Testis (tissue), 2 donors: ENCODE measurements at regions not wholly inside any gene's neighbourhood (a gene's known extent, or its start where the extent isn't known, plus 50 kb on each side); places are given as distances from the start of the nearest gene placed in this dataset.

Experiments used
- DNase-seq: peaks from one replicate; pipeline ENCODE4 v3.0.0-alpha.2; 2019
- H3K27ac ChIP-seq, 2 donors: fragments of 200-600 bp; sonication (generic); one replicate each; pipeline ENCODE4 v1.5.1; 2019
- H3K27me3 ChIP-seq: fragments of 200-600 bp; sonication (generic); one replicate; pipeline ENCODE4 v1.5.1; 2019
- H3K36me3 ChIP-seq: fragments of 200-600 bp; sonication (generic); one replicate; pipeline ENCODE4 v1.5.1; 2017; ENCODE audit warnings: low read depth; ENCODE audit errors: missing control alignments
- H3K4me1 ChIP-seq: fragments of 200-600 bp; sonication (generic); one replicate; pipeline ENCODE4 v1.5.1; 2019
- H3K4me3 ChIP-seq, 2 donors: fragments of 200-600 bp; sonication (generic); one replicate each; pipeline ENCODE4 v1.5.1; 2017 to 2019
- H3K9me3 ChIP-seq: fragments of 200-600 bp; sonication (generic); one replicate; pipeline ENCODE4 v1.5.1; 2017
- POLR2A ChIP-seq: fragments of 450-650 bp; IDR thresholded peaks from one replicate; pipeline ENCODE4 v1.6.1; 2017; ENCODE audit warnings: antibody characterized with exemption, mild to moderate bottlenecking, moderate library complexity
- WGBS, 2 donors: methylation state at CpG; one replicate each; pipeline ENCODE4 v1.1.5; 2018; 5-methylcytosine and 5-hydroxymethylcytosine counted together
- intact Hi-C: fragments of 100-400 bp; cut with DNase I; formaldehyde crosslinking; loops from one replicate; pipeline ENCODE4 v1.15.1; 2023; ENCODE audit warnings: low total_unique reads
- TF ChIP-seq, protein P1 (sequence below), 3 experiments: fragments of 450-650 bp in 2 of 3; fragments of 200-600 bp in 1 of 3; sonication (generic) in 1 of 3; IDR thresholded peaks; one replicate each; pipeline ENCODE4 v1.5.1; 2016 to 2019; ENCODE audit warnings: antibody characterized with exemption in 3 of 3, mild to moderate bottlenecking in 2 of 3, moderate library complexity in 1 of 3

DNA sequence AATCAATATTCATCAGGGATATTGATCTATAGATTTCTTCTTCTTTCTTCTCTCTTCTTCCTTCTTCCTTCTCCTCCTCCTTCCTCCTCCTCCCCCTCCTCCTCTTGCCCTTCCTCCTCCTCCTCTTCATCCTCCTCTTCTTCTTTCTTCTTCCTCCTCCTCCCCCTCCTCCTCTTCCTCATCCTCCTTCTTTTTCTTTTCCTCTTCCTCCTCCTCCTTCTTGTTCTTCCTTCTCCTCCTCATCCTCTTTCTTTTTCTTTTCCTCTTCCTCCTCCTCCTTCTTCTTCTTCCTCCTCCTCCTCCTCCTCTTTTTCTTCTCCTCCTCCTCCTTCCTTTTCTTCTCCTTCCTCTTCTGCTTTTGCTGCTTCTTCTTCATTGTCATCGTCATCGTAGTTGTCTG, 52.4 kb upstream of the SERINC1 start:
- Histone ChIP-seq H3K4me3 (no peak overlapping the region), H3K27ac (no peak overlapping the region), H3K4me1 (no peaks in the 10 kb centered on the region), H3K36me3 (no peaks in the 10 kb centered on the region), H3K9me3 (no peaks in the 10 kb centered on the region), H3K27me3 (no peaks in the 10 kb centered on the region)
- DNase-seq = no peak
- intact Hi-C loops = no loop called here
- no peak for TF ChIP-seq POLR2A
- TF ChIP-seq, protein P1, sequence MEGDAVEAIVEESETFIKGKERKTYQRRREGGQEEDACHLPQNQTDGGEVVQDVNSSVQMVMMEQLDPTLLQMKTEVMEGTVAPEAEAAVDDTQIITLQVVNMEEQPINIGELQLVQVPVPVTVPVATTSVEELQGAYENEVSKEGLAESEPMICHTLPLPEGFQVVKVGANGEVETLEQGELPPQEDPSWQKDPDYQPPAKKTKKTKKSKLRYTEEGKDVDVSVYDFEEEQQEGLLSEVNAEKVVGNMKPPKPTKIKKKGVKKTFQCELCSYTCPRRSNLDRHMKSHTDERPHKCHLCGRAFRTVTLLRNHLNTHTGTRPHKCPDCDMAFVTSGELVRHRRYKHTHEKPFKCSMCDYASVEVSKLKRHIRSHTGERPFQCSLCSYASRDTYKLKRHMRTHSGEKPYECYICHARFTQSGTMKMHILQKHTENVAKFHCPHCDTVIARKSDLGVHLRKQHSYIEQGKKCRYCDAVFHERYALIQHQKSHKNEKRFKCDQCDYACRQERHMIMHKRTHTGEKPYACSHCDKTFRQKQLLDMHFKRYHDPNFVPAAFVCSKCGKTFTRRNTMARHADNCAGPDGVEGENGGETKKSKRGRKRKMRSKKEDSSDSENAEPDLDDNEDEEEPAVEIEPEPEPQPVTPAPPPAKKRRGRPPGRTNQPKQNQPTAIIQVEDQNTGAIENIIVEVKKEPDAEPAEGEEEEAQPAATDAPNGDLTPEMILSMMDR (IDR thresholded peaks at IDR 0.05) = no peak
- 26 to 40% methylated on average over 2 of the region's 2 CpGs for WGBS, 2 donors

DNA sequence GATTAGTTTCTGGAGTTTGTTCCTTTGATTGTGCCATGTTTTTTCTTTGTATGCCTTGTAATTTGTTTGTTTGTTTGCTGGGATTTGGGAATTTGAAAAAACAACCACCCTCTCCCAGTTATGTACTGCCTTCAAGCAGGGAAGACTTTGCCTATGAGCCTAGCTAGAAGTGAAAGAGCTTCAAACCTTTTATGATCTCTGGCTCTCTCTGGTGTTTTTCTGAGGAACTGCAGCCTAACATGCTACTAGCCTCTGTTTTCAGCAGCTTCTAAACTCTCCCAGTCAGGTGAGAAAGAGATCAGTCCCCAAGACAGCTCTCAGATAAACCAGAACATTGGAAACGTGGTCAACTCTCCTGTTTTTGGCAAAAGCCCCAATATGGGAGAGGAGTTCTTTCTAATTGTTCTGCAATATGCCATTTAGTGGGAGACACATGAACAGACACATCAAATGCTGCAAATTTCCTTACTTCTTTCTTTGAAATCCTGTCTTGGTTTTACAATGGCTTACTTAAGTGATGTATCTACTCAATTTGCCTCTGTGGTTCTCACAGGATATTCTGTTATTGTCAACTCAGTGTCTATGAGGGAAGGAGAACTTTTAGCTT, 58.9 kb upstream of the SERINC1 start:
- DNase-seq = peak; percentile 75
- TF ChIP-seq, protein P1 (IDR thresholded peaks at IDR 0.05) = peak; percentile 69 to 75 (median 72)
- no peak for TF ChIP-seq POLR2A
- Histone ChIP-seq H3K36me3 (no peaks in the 10 kb centered on the region), H3K9me3 (no peaks in the 10 kb centered on the region), H3K27me3 (no peaks in the 10 kb centered on the region), H3K4me3 (no peak overlapping the region), H3K4me1 (no peaks in the 10 kb centered on the region), H3K27ac (no peak overlapping the region)
- WGBS, 2 donors = 8% methylated on average over 1 of the region's 1 CpG
- intact Hi-C loops = loop anchor here (10.0 kb wide), 1 partner anchor 156 kb away; no protein-coding TSS in a partner anchor

DNA sequence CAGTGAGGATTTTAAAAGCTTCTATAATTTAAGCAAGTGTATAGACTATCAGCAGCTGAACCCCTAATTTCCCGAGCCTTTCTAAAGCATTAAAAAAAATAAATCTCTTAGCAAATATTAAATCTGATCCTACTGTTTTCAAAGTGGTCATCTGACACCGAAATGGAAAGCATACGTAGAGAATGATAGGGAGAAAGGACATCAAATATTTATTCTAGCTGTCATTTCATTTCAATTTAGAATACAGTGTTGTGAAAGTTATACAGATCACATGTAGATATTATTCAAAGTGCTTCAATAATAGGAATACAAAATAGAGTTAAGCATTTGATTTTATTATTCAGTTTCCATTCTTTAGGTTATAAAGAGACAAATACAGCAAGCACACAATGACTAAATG, 61.9 kb upstream of the PKIB start:
- H3K27ac ChIP-seq = no peak overlapping the region
- WGBS, 2 donors = 93 to 94% methylated on average over 3 of the region's 3 CpGs
- intact Hi-C loops = no loop called here
- DNase-seq = no peak
- TF ChIP-seq POLR2A = no peak
- TF ChIP-seq, protein P1 (IDR thresholded peaks at IDR 0.05) = no peak
- H3K4me3 ChIP-seq = no peak overlapping the region
- no peaks in the 10 kb centered on the region for H3K27me3 ChIP-seq
- H3K4me1 ChIP-seq = no peaks in the 10 kb centered on the region
- H3K36me3 ChIP-seq = no peaks in the 10 kb centered on the region
- H3K9me3 ChIP-seq = no peaks in the 10 kb centered on the region

DNA sequence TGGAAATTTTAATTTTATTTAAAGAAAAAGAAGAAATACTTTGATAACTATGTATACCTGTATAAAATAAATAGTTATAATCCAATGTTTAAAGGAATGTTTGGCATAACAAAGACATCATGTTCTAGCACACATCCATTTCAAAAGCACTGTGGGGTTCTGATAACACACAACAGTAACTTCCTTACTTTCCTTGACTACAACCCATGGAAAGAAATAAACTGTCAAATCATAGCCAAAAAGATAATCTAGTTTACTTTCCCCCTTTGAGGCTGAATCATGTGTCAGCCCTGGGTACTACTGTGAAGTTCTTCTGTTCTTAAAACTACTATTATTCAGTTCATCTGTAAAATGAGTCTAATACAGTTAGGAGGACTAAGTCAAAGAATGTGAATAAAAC, 61.4 kb upstream of the PKIB start:
- Histone ChIP-seq H3K27me3 (no peaks in the 10 kb centered on the region), H3K9me3 (no peaks in the 10 kb centered on the region), H3K27ac (no peak overlapping the region), H3K4me3 (no peak overlapping the region), H3K4me1 (no peaks in the 10 kb centered on the region), H3K36me3 (no peaks in the 10 kb centered on the region)
- no peak for DNase-seq
- TF ChIP-seq, protein P1 (IDR thresholded peaks at IDR 0.05) = no peak
- TF ChIP-seq POLR2A = no peak
- intact Hi-C loops = no loop called here

DNA sequence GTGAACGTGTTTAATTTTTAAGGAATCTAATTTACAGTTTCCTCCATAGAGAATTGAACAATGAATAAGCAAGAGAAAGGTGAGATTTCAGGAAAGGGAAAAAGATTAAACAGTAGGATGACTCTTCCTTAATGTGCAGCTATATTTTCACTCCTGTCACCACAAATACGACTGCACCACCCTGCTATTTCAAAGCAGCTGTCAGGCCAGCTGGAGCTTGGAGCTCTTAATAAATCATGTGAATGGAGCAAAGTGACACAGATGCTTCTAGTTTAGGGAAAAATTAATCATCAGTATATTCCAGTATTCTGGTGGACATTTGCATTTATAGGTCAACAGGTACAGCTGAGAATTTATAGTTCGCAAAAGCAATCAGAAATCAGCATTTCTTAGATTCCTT, 56.5 kb upstream of the PKIB start:
- H3K9me3 ChIP-seq = no peaks in the 10 kb centered on the region
- no peak for DNase-seq
- H3K27me3 ChIP-seq = no peaks in the 10 kb centered on the region
- no peak overlapping the region for H3K27ac ChIP-seq
- TF ChIP-seq POLR2A = no peak
- TF ChIP-seq, protein P1 (IDR thresholded peaks at IDR 0.05) = no peak
- 71 to 81% methylated on average over 3 of the region's 3 CpGs for WGBS, 2 donors
- H3K36me3 ChIP-seq = no peaks in the 10 kb centered on the region
- H3K4me3 ChIP-seq = no peak overlapping the region
- intact Hi-C loops = no loop called here
- no peaks in the 10 kb centered on the region for H3K4me1 ChIP-seq
